CD4-positive, alpha-beta T cell treated with Interleukin-12 subunit alpha and Interleukin-12 subunit beta, for 1 hour (primary cell): ENCODE measurements at regions not wholly inside any gene's neighbourhood (a gene's known extent, or its start where the extent isn't known, plus 50 kb on each side); places are given as distances from the start of the nearest gene placed in this dataset.

Source experiments
- DNase-seq: peaks from one replicate; pipeline ENCODE4 v3.0.0-alpha.2; 2020

DNA sequence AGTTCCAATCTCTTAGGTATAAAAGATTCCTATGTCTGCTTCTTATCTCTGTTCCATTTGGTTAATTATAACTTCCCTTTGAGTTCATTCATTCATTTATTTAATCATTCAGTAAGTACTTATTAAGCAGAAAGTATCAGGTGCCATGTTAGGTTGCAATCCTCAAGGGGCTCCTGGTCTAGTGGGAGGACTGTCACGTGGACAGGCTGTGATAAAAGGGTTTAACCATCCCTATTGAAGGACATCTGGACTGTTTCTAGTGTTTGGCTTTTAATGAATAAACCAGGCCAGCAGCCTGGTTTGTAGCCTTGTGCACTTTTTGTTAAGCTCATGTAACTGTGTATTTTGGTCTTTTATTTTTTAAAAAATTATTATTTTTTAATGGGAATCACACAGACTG, 162.1 kb upstream of the OGFRL1 start:
- no peak for DNase-seq

DNA sequence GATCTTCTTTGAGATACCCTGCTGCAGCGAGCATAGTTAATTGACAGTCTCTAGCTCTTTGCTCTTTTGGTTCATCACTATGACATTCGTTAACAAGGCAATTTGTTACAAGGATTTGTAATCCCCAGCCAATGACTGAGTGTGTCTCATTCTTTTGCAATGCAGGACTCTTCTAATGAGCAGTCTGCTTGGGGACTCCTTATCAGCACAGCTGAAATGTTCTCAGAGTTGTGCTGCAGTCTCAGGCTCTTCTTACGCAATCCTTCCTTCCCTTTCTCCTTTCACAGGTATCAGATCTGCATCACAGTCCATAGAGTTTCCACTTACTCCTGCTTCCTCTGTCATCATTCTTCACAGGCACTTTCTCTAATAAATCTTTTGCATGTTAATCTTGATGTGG, 161.2 kb upstream of the OGFRL1 start:
- no peak for DNase-seq

- no peak for DNase-seq
These were observed 158.3 kb upstream of the OGFRL1 start for GRCh38 chr6:71130277-71130676.

DNA sequence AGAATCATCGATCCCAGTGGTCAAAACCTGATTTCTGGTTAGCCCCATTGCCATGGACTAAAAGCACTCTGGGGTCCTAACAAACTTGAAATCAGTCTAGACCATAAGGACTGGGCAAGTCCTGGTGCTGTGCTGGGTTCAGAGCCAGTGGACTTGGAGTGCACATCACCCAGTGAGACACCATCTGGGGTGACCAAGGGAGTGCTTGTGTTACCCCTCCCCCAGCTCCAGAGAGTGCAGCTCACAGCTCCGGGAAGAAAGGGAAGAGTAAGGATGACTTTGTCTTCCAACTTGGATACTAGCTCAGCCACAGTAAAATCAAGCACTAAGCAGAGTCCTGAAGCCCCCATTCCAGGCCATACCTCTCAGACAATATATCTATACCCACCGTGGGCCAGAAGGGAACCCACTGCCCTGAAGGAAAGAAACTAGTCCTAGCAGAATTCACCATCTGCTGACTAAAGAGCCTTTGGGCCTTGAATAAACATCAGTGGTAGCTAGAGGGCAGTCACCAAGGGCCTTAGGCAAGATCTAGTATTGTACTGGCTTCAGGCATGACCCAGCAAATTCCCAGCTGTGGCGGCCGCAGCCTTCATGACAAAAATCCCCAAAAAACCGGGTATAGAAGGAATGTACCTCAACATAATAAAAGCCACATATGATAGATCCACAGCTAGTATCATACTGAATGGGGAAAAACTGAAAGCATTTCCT, 153.5 kb upstream of the OGFRL1 start:
- DNase-seq, result no peak

GRCh38 chr6:71137973-71138372, 150.6 kb upstream of the OGFRL1 start:
- DNase-seq, result no peak

DNA sequence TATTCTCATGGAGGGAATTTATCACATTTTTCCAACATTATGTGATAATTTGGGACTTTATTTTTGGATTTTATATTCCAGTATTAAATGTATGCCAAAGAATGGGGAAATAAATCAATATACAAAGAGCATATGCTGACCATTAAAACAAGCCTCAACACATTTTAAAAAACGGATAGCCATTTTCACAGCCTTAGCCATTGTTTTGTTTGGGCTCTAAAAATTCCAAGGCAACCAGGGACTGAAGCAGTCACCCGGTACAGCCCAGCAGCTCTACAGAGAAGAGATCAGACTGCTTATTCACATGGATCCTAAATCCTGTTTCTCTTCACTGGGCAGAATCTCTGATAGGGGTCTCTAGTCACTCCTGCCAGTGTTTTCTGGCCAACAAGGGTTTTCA, 150.2 kb upstream of the OGFRL1 start:
- DNase-seq, result no peak

- DNase-seq, result no peak
These were observed 149.4 kb upstream of the OGFRL1 start for GRCh38 chr6:71139249-71139648.

DNA sequence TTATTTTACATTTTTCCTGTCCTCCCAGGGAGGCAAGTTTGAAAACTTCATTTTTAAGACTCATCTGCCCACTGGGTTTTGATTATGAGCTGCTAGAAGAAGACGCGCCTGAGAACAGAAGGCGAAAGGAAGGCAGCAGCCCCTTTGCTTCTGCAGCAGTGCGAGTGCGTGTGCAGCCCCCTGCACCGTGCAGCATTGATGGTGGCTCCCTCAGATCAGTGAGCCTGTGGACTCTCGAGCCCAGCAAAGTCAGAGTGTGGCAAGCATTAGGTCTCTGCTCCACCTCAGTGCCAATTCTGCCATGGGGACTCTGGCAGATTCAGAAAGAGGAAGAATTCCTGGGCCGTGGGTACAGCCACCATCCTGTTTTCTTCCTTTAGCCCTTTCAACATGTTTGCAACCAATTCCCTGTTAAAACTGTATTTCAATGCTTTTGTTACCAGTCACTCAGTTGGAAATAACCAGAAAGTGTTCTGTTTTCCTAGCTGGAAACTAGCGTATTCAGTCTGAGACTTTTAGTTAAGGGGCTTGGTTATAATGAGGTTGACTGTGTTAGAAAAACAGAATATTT, 134.8 kb upstream of the OGFRL1 start:
- DNase-seq, result no peak

GRCh38 chr6:71157345-71157744, 131.3 kb upstream of the OGFRL1 start:
- no peak for DNase-seq

DNA sequence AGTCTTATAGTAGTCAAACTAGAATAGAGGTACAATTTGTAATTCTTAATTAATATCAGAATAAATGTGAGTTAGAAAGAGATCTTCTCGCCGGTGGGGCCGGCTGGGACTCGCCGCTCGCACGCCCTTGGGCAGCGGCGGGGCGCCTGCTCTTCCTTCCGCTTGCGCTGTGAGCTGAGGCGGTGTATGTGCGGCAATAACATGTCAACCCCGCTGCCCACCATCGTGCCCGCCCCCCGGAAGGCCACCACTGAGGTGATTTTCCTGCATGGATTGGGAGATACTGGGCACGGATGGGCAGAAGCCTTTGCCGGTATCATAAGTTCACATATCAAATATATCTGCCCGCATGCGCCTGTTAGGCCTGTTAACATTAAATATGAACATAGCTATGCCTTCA, 123.7 kb upstream of the OGFRL1 start:
- no peak for DNase-seq

DNA sequence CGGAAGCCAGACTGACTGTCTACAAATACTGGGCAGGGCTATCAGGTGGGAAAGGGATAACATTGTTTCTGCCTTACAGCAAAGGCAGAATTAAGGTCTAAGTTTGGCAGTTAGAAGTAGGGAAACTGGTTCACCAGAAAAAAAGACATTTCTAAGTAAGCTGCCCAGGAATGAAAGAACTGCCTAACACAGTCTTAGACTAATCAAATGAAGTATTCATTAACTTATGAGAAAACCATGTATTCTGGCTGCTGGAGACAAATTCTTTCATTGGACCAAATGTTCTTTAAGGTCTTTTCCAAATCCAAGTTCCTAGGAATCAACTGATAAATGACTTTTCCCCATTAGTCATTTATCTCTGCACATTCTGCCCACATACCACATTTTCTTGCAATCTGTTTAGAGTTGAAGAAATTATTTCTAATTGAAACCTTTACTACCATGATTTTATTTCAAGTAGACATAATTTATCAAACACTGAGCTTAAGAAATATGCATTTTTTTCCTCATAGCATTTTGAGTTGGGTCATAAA, 120.3 kb upstream of the OGFRL1 start:
- no peak for DNase-seq

DNA sequence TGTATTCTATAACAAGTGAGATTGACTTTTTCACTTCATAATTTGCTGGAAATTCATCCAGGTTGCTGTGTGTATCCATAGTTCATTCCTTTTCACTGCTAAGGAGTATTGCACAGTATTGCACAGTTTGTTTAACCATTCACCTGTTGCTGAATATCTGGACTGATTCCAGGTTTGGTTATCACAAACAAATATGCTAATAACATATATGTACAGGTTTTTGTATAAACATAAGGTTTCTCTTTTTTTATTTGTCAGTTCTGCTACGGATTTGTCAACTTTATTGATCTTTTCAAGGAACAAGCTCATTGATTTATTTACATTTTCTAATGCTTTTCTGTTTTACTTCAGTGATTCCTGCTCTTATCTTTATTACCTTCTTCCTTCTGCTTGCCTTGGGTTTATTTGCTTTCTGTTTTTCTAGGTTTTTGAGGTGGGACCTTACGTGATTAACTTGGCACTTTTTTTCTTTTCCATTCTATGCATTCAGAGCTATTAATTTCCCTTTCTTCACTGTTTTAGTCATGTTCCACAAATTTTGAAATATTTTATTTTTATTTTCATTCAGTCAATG, 117.0 kb upstream of the OGFRL1 start:
- DNase-seq, result no peak

GRCh38 chr6:71179249-71179885, 109.2 kb upstream of the OGFRL1 start:
- no peak for DNase-seq

DNA sequence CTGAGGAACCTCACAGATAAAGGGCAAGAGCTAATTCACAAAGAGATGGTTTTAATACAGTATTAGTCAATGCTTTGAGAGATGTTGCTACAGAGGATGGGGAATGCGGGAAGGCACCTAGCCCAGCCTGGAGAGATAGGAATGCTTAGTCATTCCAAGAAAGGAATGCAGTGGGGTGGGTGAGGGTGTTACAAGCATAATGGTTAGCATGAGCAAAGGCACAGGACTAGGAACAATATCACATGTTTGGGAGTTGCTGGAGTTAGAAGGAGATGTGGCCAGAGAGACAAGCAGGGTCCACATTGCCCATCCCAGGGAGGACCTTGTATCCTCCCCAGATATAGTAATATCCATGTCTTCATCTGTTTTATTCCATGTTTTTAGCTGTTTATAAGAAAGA, 107.0 kb upstream of the OGFRL1 start:
- DNase-seq, result no peak

DNA sequence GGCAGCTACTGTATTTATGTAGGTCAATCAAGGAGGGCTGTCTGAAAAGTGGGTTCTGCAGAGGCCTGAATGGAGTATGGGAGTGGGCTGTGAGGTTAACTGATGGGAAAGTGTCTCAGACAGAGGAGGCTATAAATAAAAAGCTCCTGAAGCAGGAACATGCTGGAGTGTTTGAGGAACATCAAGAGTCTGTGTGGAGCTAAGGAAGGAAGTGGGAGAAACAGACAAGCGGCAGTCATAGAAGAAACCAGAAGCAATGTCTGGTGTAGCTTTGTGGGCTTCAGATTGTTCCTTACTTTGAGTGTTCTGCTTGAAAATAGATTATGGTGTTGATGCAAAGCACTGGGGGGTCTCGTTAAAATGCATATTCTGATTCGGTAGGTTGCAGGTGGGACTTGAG, 101.5 kb upstream of the OGFRL1 start:
- DNase-seq, result no peak

- peak; percentile 40 for DNase-seq
These were observed 97.8 kb upstream of the OGFRL1 start for GRCh38 chr6:71190809-71191208.

DNA sequence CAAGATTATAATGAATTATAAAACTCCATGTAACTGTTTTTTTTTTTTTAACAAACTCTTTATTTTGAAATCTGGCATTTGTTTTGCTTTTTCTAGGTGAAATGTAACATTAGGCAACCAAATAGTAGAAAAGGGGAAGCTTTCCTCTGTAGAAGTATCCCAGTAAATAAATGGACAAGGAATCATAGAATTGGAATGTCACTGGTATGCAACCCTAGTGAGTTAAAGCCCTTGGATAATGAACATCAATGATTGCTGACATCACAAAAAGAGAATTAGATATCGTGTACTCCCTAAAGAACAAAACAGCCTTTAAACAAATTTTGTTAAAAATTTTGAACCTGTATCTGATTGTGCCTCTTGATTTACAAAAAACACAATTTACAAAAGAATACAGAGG, 93.9 kb upstream of the OGFRL1 start:
- DNase-seq, result no peak

DNA sequence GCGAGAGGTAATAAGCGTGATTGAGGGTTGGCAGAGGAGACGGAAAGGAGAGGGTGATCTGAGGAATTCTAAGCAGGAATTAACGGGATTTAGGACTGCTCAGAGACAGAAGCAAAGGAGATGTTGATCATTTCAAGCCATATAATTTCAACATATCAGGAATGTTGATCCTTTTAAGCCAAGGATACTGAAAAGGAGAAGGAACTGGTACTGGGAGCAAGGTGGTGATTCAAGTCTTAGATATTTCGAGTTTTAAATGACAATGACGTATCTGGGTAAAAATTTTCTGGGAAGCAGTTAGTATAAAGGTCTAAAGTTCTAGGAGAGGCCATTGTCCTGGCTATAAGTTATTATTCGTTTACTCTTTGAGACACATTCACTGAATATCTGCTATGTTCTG, 91.3 kb upstream of the OGFRL1 start:
- DNase-seq, result no peak

DNA sequence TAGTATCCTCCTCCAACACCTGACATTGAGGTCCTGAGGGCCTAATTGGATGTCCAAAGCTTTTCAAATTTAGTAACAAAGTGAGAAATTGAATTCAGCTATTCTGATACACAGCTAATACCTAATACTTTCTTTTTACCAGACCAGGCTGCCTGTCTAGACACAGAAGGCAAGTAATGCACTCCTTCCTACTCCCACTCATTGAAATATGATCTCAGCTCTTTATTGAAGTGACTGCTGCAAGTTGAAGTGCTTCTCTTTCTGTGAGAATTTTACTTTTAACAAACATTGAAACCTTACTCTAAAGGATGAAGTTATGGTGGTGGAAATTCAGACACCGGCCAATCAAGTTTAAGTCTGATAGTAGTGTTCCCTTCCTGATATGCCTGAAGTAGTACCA, 90.8 kb upstream of the OGFRL1 start:
- no peak for DNase-seq

DNA sequence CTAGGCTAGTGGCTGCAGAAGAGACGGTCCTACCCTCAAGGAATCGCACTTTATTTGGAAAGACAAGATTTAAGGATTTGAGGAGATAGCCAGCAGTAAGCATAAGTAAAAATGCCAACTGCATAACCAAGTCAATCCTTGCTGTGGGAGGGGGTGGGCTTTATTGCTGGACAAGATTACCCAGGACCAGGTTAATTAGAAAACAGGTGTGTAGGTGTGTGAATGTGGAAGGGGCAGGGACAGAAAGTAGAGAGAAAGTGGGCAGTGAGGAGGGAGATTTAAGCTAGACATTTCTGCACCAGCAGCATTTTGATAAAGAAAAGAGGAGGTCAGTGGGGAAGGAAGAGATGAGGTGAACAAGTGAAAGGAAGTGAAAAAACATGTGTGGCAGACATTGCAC, 89.7 kb upstream of the OGFRL1 start:
- DNase-seq, result no peak

GRCh38 chr6:71199736-71200135, 88.9 kb upstream of the OGFRL1 start:
- no peak for DNase-seq

GRCh38 chr6:71203206-71203605, 85.4 kb upstream of the OGFRL1 start:
- no peak for DNase-seq

GRCh38 chr6:71204741-71205140, 83.9 kb upstream of the OGFRL1 start:
- DNase-seq, result no peak

- no peak for DNase-seq
These were observed 83.2 kb upstream of the OGFRL1 start for GRCh38 chr6:71205336-71205956.
